Glomerular visceral epithelial cell (primary cell): ENCODE measurements at regions not wholly inside any gene's neighbourhood (a gene's known extent, or its start where the extent isn't known, plus 50 kb on each side); places are given as distances from the start of the nearest gene placed in this dataset.
"Not testable (repeated sequence)": the region's sequence is repeated elsewhere in the genome, so short reads cannot be mapped to it uniquely, and the experiment has no call there.

Source experiments
- DNase-seq: peaks from one replicate; pipeline ENCODE4 v3.0.0-alpha.2; 2016; ENCODE audit errors: extremely low spot score

- DNase-seq: no peak
Observed at GRCh38 chr12:90829044-90829443, 125.9 kb downstream of the CCER1 start.

- DNase-seq: no peak
Observed at GRCh38 chr12:90828621-90829020, 126.4 kb downstream of the CCER1 start.

- no peak for DNase-seq
Observed at GRCh38 chr12:90827567-90827966, 127.4 kb downstream of the CCER1 start.

- DNase-seq: no peak
Observed at GRCh38 chr12:90826036-90826435, 128.9 kb downstream of the CCER1 start.

- DNase-seq: no peak
Observed at GRCh38 chr12:90823859-90824258, 131.1 kb downstream of the CCER1 start.

GRCh38 chr12:90819709-90820108 is 135.3 kb downstream of the CCER1 start:
- no peak for DNase-seq

- no peak for DNase-seq
Observed at GRCh38 chr12:90816353-90817089, 138.5 kb downstream of the CCER1 start.

GRCh38 chr12:90809940-90810339 is 145.0 kb downstream of the CCER1 start:
- no peak for DNase-seq

- DNase-seq: no peak
Observed at GRCh38 chr12:90808568-90808967, 146.4 kb downstream of the CCER1 start.

GRCh38 chr12:90802727-90803126 is 152.2 kb downstream of the CCER1 start:
- DNase-seq: no peak

- DNase-seq: no peak
Observed at GRCh38 chr12:90801776-90802175, 153.2 kb downstream of the CCER1 start.

GRCh38 chr12:90794212-90794611 is 160.8 kb downstream of the CCER1 start:
- DNase-seq: no peak

- not testable (repeated sequence) for DNase-seq
Observed at GRCh38 chr12:90792718-90793117, 162.3 kb downstream of the CCER1 start.

GRCh38 chr12:90791445-90791844 is 163.5 kb downstream of the CCER1 start:
- DNase-seq: no peak

GRCh38 chr12:90790747-90791146 is 164.2 kb downstream of the CCER1 start:
- no peak for DNase-seq

- DNase-seq: no peak
Observed at GRCh38 chr12:90773491-90773890, 181.5 kb downstream of the CCER1 start.

- DNase-seq: no peak
Observed at GRCh38 chr12:90770861-90771260, 184.1 kb downstream of the CCER1 start.

- no peak for DNase-seq
Observed at GRCh38 chr12:90757957-90758356, 197.0 kb downstream of the CCER1 start.

- DNase-seq: no peak
Observed at GRCh38 chr12:90745211-90745610, 209.8 kb downstream of the CCER1 start.

- DNase-seq: no peak
Observed at GRCh38 chr12:90741611-90742010, 213.4 kb downstream of the CCER1 start.

- no peak for DNase-seq
Observed at GRCh38 chr12:90729736-90730135, 225.2 kb downstream of the CCER1 start.

GRCh38 chr12:90712671-90713070 is 242.3 kb downstream of the CCER1 start:
- DNase-seq: peak; percentile 2

GRCh38 chr12:90710711-90711110 is 244.3 kb downstream of the CCER1 start:
- no peak for DNase-seq

- no peak for DNase-seq
Observed at GRCh38 chr12:90706036-90706435, 248.9 kb downstream of the CCER1 start.
